ENCODE measurements at regions not wholly inside any gene's neighbourhood (a gene's known extent, or its start where the extent isn't known, plus 50 kb on each side); places are given as distances from the start of the nearest gene placed in this dataset.

GRCh38 chr10:131840788-131841118, 60.1 kb upstream of the PPP2R2D start:
- H3K27ac ChIP-seq: no peak overlapping the region
- no peak overlapping the region for H3K4me3 ChIP-seq
- TF ChIP-seq POLR2A (IDR thresholded peaks at IDR 0.05): no peak
- no peak for TF ChIP-seq POLR2AphosphoS5 (IDR thresholded peaks at IDR 0.05)
- TF ChIP-seq CTCF (IDR thresholded peaks at IDR 0.05): no peak
- H3K36me3 ChIP-seq: no peaks in the 10 kb centered on the region
- H3K27me3 ChIP-seq: no peaks in the 10 kb centered on the region
- no peaks in the 10 kb centered on the region for H3K4me1 ChIP-seq
- DNase-seq (ENCODE audit: low spot score in 2 of 2): no peak
- no peaks in the 10 kb centered on the region for H3K9me3 ChIP-seq
- intact Hi-C loops (cut with DNase I; ENCODE audit: low total_unique reads): no loop called here

GRCh38 chr10:131841131-131841660, 59.6 kb upstream of the PPP2R2D start:
- peak in 1 of 2 donors; percentile 33 for DNase-seq (ENCODE audit: low spot score in 2 of 2)
- H3K4me3 ChIP-seq: no peak overlapping the region
- intact Hi-C loops (cut with DNase I; ENCODE audit: low total_unique reads): no loop called here

GRCh38 chr10:131841661-131842139, 59.1 kb upstream of the PPP2R2D start:
- Histone ChIP-seq H3K4me3 (no peak overlapping the region), H3K27me3 (no peaks in the 10 kb centered on the region), H3K9me3 (no peaks in the 10 kb centered on the region), H3K4me1 (no peaks in the 10 kb centered on the region), H3K36me3 (no peaks in the 10 kb centered on the region), H3K27ac (no peak overlapping the region)
- TF ChIP-seq CTCF (IDR thresholded peaks at IDR 0.05) (no peak), POLR2AphosphoS5 (IDR thresholded peaks at IDR 0.05) (no peak), POLR2A (IDR thresholded peaks at IDR 0.05) (no peak)
- peak in 1 of 2 donors; percentile 46 for DNase-seq (ENCODE audit: low spot score in 2 of 2)
- intact Hi-C loops (cut with DNase I; ENCODE audit: low total_unique reads): no loop called here

More at GRCh38 chr10:131841131-131841660, 59.6 kb upstream of the PPP2R2D start:
- TF ChIP-seq POLR2AphosphoS5 (IDR thresholded peaks at IDR 0.05) (no peak), CTCF (IDR thresholded peaks at IDR 0.05) (no peak), POLR2A (IDR thresholded peaks at IDR 0.05) (no peak)
- H3K9me3 ChIP-seq: no peaks in the 10 kb centered on the region
- H3K27me3 ChIP-seq: no peaks in the 10 kb centered on the region
- H3K4me1 ChIP-seq: no peaks in the 10 kb centered on the region
- H3K36me3 ChIP-seq: no peaks in the 10 kb centered on the region
- no peak overlapping the region for H3K27ac ChIP-seq

- no peaks in the 10 kb centered on the region for H3K4me1 ChIP-seq
- H3K27me3 ChIP-seq: no peaks in the 10 kb centered on the region
- no peak overlapping the region for H3K4me3 ChIP-seq
- no peak overlapping the region for H3K27ac ChIP-seq
- no peaks in the 10 kb centered on the region for H3K9me3 ChIP-seq
- no peaks in the 10 kb centered on the region for H3K36me3 ChIP-seq
- intact Hi-C loops (cut with DNase I; ENCODE audit: low total_unique reads): no loop called here
- peak in 1 of 2 donors; percentile 47 for DNase-seq (ENCODE audit: low spot score in 2 of 2)
- no peak for TF ChIP-seq CTCF (IDR thresholded peaks at IDR 0.05)
- no peak for TF ChIP-seq POLR2A (IDR thresholded peaks at IDR 0.05)
- no peak for TF ChIP-seq POLR2AphosphoS5 (IDR thresholded peaks at IDR 0.05)
Measured at GRCh38 chr10:131842351-131843088, 58.3 kb upstream of the PPP2R2D start.

- intact Hi-C loops (cut with DNase I; ENCODE audit: low total_unique reads): no loop called here
- no peaks in the 10 kb centered on the region for H3K36me3 ChIP-seq
- no peak overlapping the region for H3K4me3 ChIP-seq
- TF ChIP-seq CTCF (IDR thresholded peaks at IDR 0.05) (no peak), POLR2A (IDR thresholded peaks at IDR 0.05) (no peak), POLR2AphosphoS5 (IDR thresholded peaks at IDR 0.05) (no peak)
- H3K4me1 ChIP-seq: no peaks in the 10 kb centered on the region
- no peak overlapping the region for H3K27ac ChIP-seq
- no peaks in the 10 kb centered on the region for H3K27me3 ChIP-seq
- H3K9me3 ChIP-seq: no peaks in the 10 kb centered on the region
- DNase-seq (ENCODE audit: low spot score in 2 of 2): peak in 1 of 2 donors; percentile 10
Measured at GRCh38 chr10:131843089-131843595, 57.7 kb upstream of the PPP2R2D start.
